IMR-90 (cell line): ENCODE measurements at regions not wholly inside any gene's neighbourhood (a gene's known extent, or its start where the extent isn't known, plus 50 kb on each side); places are given as distances from the start of the nearest gene placed in this dataset.

ENCODE experiments used
- ATAC-seq: fragments of 200-7000 bp; cut with Tn5 transposase; 2 replicates; pipeline ENCODE4 v1.9.1; 2020; ENCODE audit warnings: low read depth, mild to moderate bottlenecking, moderate library complexity
- BruUV-seq: library from RNA; stranded (reverse); fragments of 400-500 nt; replicated peaks from 2 replicates; lab custom pipeline; 2021; lab: Mats Ljungman, UMichigan
- CTCF ChIA-PET: fragments of 300-600 bp; formaldehyde crosslinking; extraction: SDS; loops from one replicate; lab custom pipeline; 2021; ENCODE audit warnings: antibody characterized with exemption; lab: Yijun Ruan, JAX
- POLR2A ChIA-PET: fragments of 300-600 bp; sonication (Branson Sonifier 250); formaldehyde crosslinking; loops from one replicate; lab custom pipeline; 2022; ENCODE audit warnings: antibody characterized with exemption; ENCODE audit not compliant: unreplicated experiment; lab: Charles Lee
- DNase-seq: peaks from one replicate; pipeline ENCODE4 v3.0.0; 2013
- H2AFZ ChIP-seq: replicated peaks from 2 replicates; pipeline ENCODE3; 2013; ENCODE audit warnings: low read length, mild to moderate bottlenecking; ENCODE audit not compliant: poor library complexity
- H2AK5ac ChIP-seq: 2 replicates; pipeline ENCODE4 v1.6.1; 2013; ENCODE audit warnings: low read depth, low read length, inconsistent platforms
- H2AK9ac ChIP-seq: replicated peaks from 2 replicates; pipeline ENCODE3; 2013; ENCODE audit warnings: mild to moderate bottlenecking, low read depth, low read length, moderate library complexity; ENCODE audit not compliant: poor library complexity
- H2BK120ac ChIP-seq: 2 replicates; pipeline ENCODE4 v1.6.1; 2013; ENCODE audit warnings: low read depth, low read length, inconsistent platforms
- H2BK15ac ChIP-seq: 3 replicates; pipeline ENCODE4 v1.6.1; 2013; ENCODE audit warnings: low read depth, low read length, inconsistent platforms
- H2BK20ac ChIP-seq: 2 replicates; pipeline ENCODE4 v1.6.1; 2013; ENCODE audit warnings: low read depth, mild to moderate bottlenecking, inconsistent platforms, low read length, moderate library complexity
- H2BK5ac ChIP-seq: 2 replicates; pipeline ENCODE4 v1.6.1; 2013; ENCODE audit warnings: mild to moderate bottlenecking, low read depth, low read length, inconsistent platforms; ENCODE audit not compliant: poor library complexity, severe bottlenecking
- H3K14ac ChIP-seq: replicated peaks from 2 replicates; pipeline ENCODE4 v1.6.1; 2013; ENCODE audit warnings: low read depth, low read length, inconsistent platforms
- H3K18ac ChIP-seq: 2 replicates; pipeline ENCODE4 v1.6.1; 2013; ENCODE audit warnings: low read depth, low read length, control low read depth
- H3K23ac ChIP-seq: 2 replicates; pipeline ENCODE4 v1.6.1; 2013; ENCODE audit warnings: low read depth, low read length, inconsistent platforms
- H3K27ac ChIP-seq: 2 replicates; pipeline ENCODE4 v1.5.1; 2013; ENCODE audit warnings: mild to moderate bottlenecking, control low read depth, low read length; ENCODE audit not compliant: insufficient read depth
- H3K27me3 ChIP-seq: 2 replicates; pipeline ENCODE4 v1.6.1; 2013; ENCODE audit warnings: low read length; ENCODE audit not compliant: control insufficient read depth, insufficient read depth
- H3K36me3 ChIP-seq: 2 replicates; pipeline ENCODE4 v1.6.1; 2013; ENCODE audit warnings: low read length, mixed read lengths; ENCODE audit not compliant: control insufficient read depth, insufficient read depth
- H3K4ac ChIP-seq: 2 replicates; pipeline ENCODE4 v1.6.1; 2013; ENCODE audit warnings: low read depth, low read length, inconsistent platforms
- H3K4me1 ChIP-seq: 2 replicates; pipeline ENCODE4 v1.6.1; 2013; ENCODE audit warnings: low read length, mixed read lengths; ENCODE audit not compliant: control insufficient read depth, insufficient read depth
- H3K4me2 ChIP-seq: 2 replicates; pipeline ENCODE4 v1.6.1; 2013; ENCODE audit warnings: low read depth, mild to moderate bottlenecking, control low read depth, low read length, moderate library complexity
- H3K4me3 ChIP-seq: 2 replicates; pipeline ENCODE4 v1.5.1; 2013; ENCODE audit warnings: low read depth, mild to moderate bottlenecking, control low read depth, low read length, moderate library complexity; ENCODE audit not compliant: insufficient read depth
- H3K56ac ChIP-seq: 2 replicates; pipeline ENCODE4 v1.6.1; 2013; ENCODE audit warnings: low read length, inconsistent platforms; ENCODE audit not compliant: insufficient read depth; ENCODE audit errors: extremely low read depth
- H3K79me1 ChIP-seq, 2 experiments: 2 replicates each; pipeline ENCODE4 v1.6.1; 2013; ENCODE audit warnings: low read length in 2 of 2, inconsistent platforms in 1 of 2, low read depth in 1 of 2
- H3K9ac ChIP-seq: 2 replicates; pipeline ENCODE4 v1.6.1; 2013; ENCODE audit warnings: low read depth, low read length, control low read depth
- H3K9me1 ChIP-seq: 2 replicates; pipeline ENCODE4 v1.6.1; 2013; ENCODE audit warnings: low read length, inconsistent platforms; ENCODE audit not compliant: insufficient read depth
- H3K9me3 ChIP-seq: 2 replicates; pipeline ENCODE4 v1.6.1; 2013; ENCODE audit warnings: low read length; ENCODE audit not compliant: control insufficient read depth, insufficient read depth
- H4K20me1 ChIP-seq: 2 replicates; pipeline ENCODE4 v1.6.1; 2013; ENCODE audit warnings: low read length, inconsistent platforms; ENCODE audit not compliant: insufficient read depth
- H4K5ac ChIP-seq: 2 replicates; pipeline ENCODE4 v1.6.1; 2013; ENCODE audit warnings: mild to moderate bottlenecking, low read depth, low read length, control low read depth
- H4K8ac ChIP-seq, 2 experiments: 2 replicates each; pipeline ENCODE4 v1.6.1; 2013; ENCODE audit warnings: low read depth in 2 of 2, low read length in 2 of 2, control low read depth in 1 of 2, inconsistent platforms in 1 of 2
- H4K91ac ChIP-seq: 2 replicates; pipeline ENCODE4 v1.6.1; 2013; ENCODE audit warnings: low read depth, low read length, inconsistent platforms; ENCODE audit not compliant: insufficient read depth
- BHLHE40 ChIP-seq: fragments of 150-350 bp; IDR thresholded peaks from 2 replicates; pipeline ENCODE4 v1.6.1; 2016; ENCODE audit warnings: mild to moderate bottlenecking, low read depth, low read length
- CEBPB ChIP-seq: IDR thresholded peaks from 2 replicates; pipeline ENCODE4 v1.6.1; 2012; ENCODE audit warnings: low read depth, low read length, improper control_type of control experiment
- CHD1 ChIP-seq: IDR thresholded peaks from 2 replicates; pipeline ENCODE4 v1.6.1; 2012; ENCODE audit warnings: low read depth, low read length, improper control_type of control experiment
- CTCF ChIP-seq: conservative IDR thresholded peaks from 2 replicates; pipeline ENCODE4 v1.5.1; 2012; ENCODE audit warnings: mild to moderate bottlenecking, low read depth, low read length, improper control_type of control experiment
- ELK1 ChIP-seq: fragments of 150-350 bp; IDR thresholded peaks from 2 replicates; pipeline ENCODE4 v1.6.1; 2016; ENCODE audit warnings: low read depth, mild to moderate bottlenecking, low read length, moderate library complexity, borderline replicate concordance
- FOS ChIP-seq: fragments of 150-350 bp; IDR thresholded peaks from 2 replicates; pipeline ENCODE4 v1.6.1; 2016; ENCODE audit warnings: low read depth, low read length
- MAFK ChIP-seq: IDR thresholded peaks from 2 replicates; pipeline ENCODE4 v1.6.1; 2012; ENCODE audit warnings: low read depth, low read length, improper control_type of control experiment
- MAZ ChIP-seq: IDR thresholded peaks from 2 replicates; pipeline ENCODE4 v1.6.1; 2012; ENCODE audit warnings: low read depth, mild to moderate bottlenecking, low read length, improper control_type of control experiment, moderate library complexity, borderline replicate concordance
- MXI1 ChIP-seq: IDR thresholded peaks from 2 replicates; pipeline ENCODE4 v1.6.1; 2012; ENCODE audit warnings: low read depth, mild to moderate bottlenecking, low read length, moderate library complexity, borderline replicate concordance
- NFE2L2 ChIP-seq: fragments of 150-350 bp; IDR thresholded peaks from 2 replicates; pipeline ENCODE4 v1.6.1; 2016; ENCODE audit warnings: low read depth, mild to moderate bottlenecking, low read length
- POLR2A ChIP-seq: IDR thresholded peaks from 2 replicates; pipeline ENCODE4 v1.6.1; 2012; ENCODE audit warnings: mild to moderate bottlenecking, low read depth, low read length
- RAD21 ChIP-seq: IDR thresholded peaks from 2 replicates; pipeline ENCODE4 v1.6.1; 2012; ENCODE audit warnings: low read length, improper control_type of control experiment
- RCOR1 ChIP-seq: IDR thresholded peaks from 2 replicates; pipeline ENCODE4 v1.6.1; 2012; ENCODE audit warnings: mild to moderate bottlenecking, low read length, improper control_type of control experiment; ENCODE audit not compliant: insufficient replicate concordance
- RFX5 ChIP-seq: IDR thresholded peaks from 2 replicates; pipeline ENCODE4 v1.8.0; 2012; ENCODE audit warnings: low read depth, mild to moderate bottlenecking, low read length, moderate library complexity
- SMC3 ChIP-seq: fragments of 150-350 bp; IDR thresholded peaks from 2 replicates; pipeline ENCODE4 v1.6.1; 2016; ENCODE audit warnings: low read depth, mild to moderate bottlenecking, antibody characterized with exemption, low read length, moderate library complexity
- USF2 ChIP-seq: fragments of 150-350 bp; IDR thresholded peaks from 2 replicates; pipeline ENCODE4 v1.6.1; 2017; ENCODE audit warnings: mild to moderate bottlenecking, antibody characterized with exemption, low read length, low read depth
- WGBS, 2 experiments: methylation state at CpG; one replicate each; pipeline versions ENCODE4 v1.1.5 to v1.1.7; 2013; ENCODE audit warnings: missing lambda C conversion rate in 2 of 2; ENCODE audit not compliant: insufficient read length in 1 of 2; ENCODE audit errors: extremely low coverage in 2 of 2; 5-methylcytosine and 5-hydroxymethylcytosine counted together
- dilution Hi-C: fragments of 300-500 bp; cut with HindIII; formaldehyde crosslinking; loops from one replicate; pipeline ENCODE4 v1.14.3; 2018; ENCODE audit warnings: low sequenced_read_pairs; ENCODE audit not compliant: unreplicated experiment
- in situ Hi-C: fragments of 300-500 bp; cut with MboI; formaldehyde crosslinking; loops from 3 replicates; pipeline ENCODE4 v1.14.3; 2019; ENCODE audit warnings: low sequenced_read_pairs, inconsistent platforms, mixed read lengths
- intact Hi-C: fragments of 100-400 bp; cut with micrococcal nuclease; formaldehyde crosslinking; loops from 2 replicates; pipeline ENCODE4 v1.10.0; 2022

- in situ Hi-C loops: no loop called here
Measured at GRCh38 chr2:209160800-209161588, 262.9 kb upstream of the MAP2 start.

More at GRCh38 chr2:209160800-209161588, 262.9 kb upstream of the MAP2 start:
- no peak overlapping the region for H3K9ac ChIP-seq
- no peak overlapping the region for H3K27ac ChIP-seq
- H3K23ac ChIP-seq: no peak overlapping the region
- H3K18ac ChIP-seq: no peak overlapping the region
- no peaks in the 10 kb centered on the region for H3K4me1 ChIP-seq
- dilution Hi-C loops (no loop called here), intact Hi-C loops (no loop called here)
- TF ChIP-seq MAFK (no peak), USF2 (no peak), SMC3 (no peak), ELK1 (no peak), CTCF (no peak), MAZ (no peak), CEBPB (no peak), MXI1 (no peak), RFX5 (no peak), POLR2A (no peak), RAD21 (no peak), NFE2L2 (no peak), BHLHE40 (no peak), CHD1 (no peak), FOS (no peak), RCOR1 (no peak)
- peaks cover 8% of the 10 kb centered on the region; the same call in 1 of the 2 replicates for H3K9me3 ChIP-seq
- no peaks in the 10 kb centered on the region for H3K36me3 ChIP-seq
- no peak overlapping the region for H3K14ac ChIP-seq
- H2AK5ac ChIP-seq: no peak overlapping the region
- no peak overlapping the region for H2AFZ ChIP-seq
- no peak overlapping the region for H3K56ac ChIP-seq
- H3K4me2 ChIP-seq: no peak overlapping the region
- 0% methylated on average over 1 of the region's 7 CpGs; no CpG with 5 or more reads in 1 of the 2 experiments for WGBS, 2 experiments
- no peak overlapping the region for H2BK5ac ChIP-seq
- H3K79me1 ChIP-seq: no peaks in the 10 kb centered on the region
- no peak overlapping the region for H4K91ac ChIP-seq
- H2BK15ac ChIP-seq: no peak overlapping the region
- ATAC-seq (no peak), DNase-seq (no peak)
- no peak overlapping the region for H4K8ac ChIP-seq
- H3K4me3 ChIP-seq: no peak overlapping the region
- no peak overlapping the region for H3K4ac ChIP-seq
- no peaks in the 10 kb centered on the region for H4K20me1 ChIP-seq
- no peak overlapping the region for H2BK120ac ChIP-seq
- no peak overlapping the region for H4K5ac ChIP-seq
- no peaks in the 10 kb centered on the region for H3K27me3 ChIP-seq
- H2AK9ac ChIP-seq: no peak overlapping the region
- CTCF ChIA-PET: no interaction called here
- H3K9me1 ChIP-seq: no peaks in the 10 kb centered on the region
- no TSS peak for BruUV-seq
- POLR2A ChIA-PET: no interaction called here
- H2BK20ac ChIP-seq: no peak overlapping the region
